SK-N-SH (cell line): ENCODE measurements at regions not wholly inside any gene's neighbourhood (a gene's known extent, or its start where the extent isn't known, plus 50 kb on each side); places are given as distances from the start of the nearest gene placed in this dataset.
"Not testable (repeated sequence)": the region's sequence is repeated elsewhere in the genome, so short reads cannot be mapped to it uniquely, and the experiment has no call there.

Source experiments
- CTCF ChIP-seq: fragments of 200-600 bp; sonication (generic); IDR thresholded peaks from 2 replicates; pipeline ENCODE4 v1.6.1; 2017; ENCODE audit warnings: antibody characterized with exemption, mild to moderate bottlenecking, moderate library complexity
- GABPA ChIP-seq: IDR thresholded peaks from 2 replicates; pipeline ENCODE4 v1.4.0; 2012; ENCODE audit warnings: low read depth, mild to moderate bottlenecking
- JUND ChIP-seq: IDR thresholded peaks from 2 replicates; pipeline ENCODE4 v1.4.0; 2012
- RXRA ChIP-seq: IDR thresholded peaks from 2 replicates; pipeline ENCODE4 v1.4.0; 2012; ENCODE audit warnings: low read depth, mild to moderate bottlenecking, borderline replicate concordance
- SMC3 ChIP-seq: IDR thresholded peaks from 2 replicates; pipeline ENCODE4 v1.6.1; 2012; ENCODE audit warnings: low read depth, low read length, improper control_type of control experiment
- YY1 ChIP-seq: IDR thresholded peaks from 2 replicates; pipeline ENCODE4 v1.4.0; 2012; ENCODE audit warnings: low read depth, mild to moderate bottlenecking

- TF ChIP-seq CTCF, GABPA, SMC3, YY1, JUND, RXRA: not testable (repeated sequence)
These were observed 61.0 kb downstream of the SPDYE17 start for GRCh38 chr7:76971201-76971600.
